Endothelial cell of umbilical vein (primary cell): ENCODE measurements at regions not wholly inside any gene's neighbourhood (a gene's known extent, or its start where the extent isn't known, plus 50 kb on each side); places are given as distances from the start of the nearest gene placed in this dataset.
A peak's percentile ranks its signal among the peaks of the same experiment; 100 is the strongest.

ENCODE experiments used
- BruUV-seq: library from RNA; stranded (reverse); fragments of 400-500 nt; replicated peaks from 2 replicates; lab custom pipeline; 2021; lab: Mats Ljungman, UMichigan
- CTCF ChIA-PET: fragments of 300-600, 350-600 bp; sonication (Branson Sonifier 250); formaldehyde crosslinking; loops from one replicate; lab custom pipeline; 2021; ENCODE audit warnings: antibody characterized with exemption, inconsistent platforms; lab: Charles Lee
- POLR2A ChIA-PET: fragments of 300-600, 350-600 bp; sonication (Branson Sonifier 250); formaldehyde crosslinking; loops from one replicate; lab custom pipeline; 2021; ENCODE audit warnings: antibody characterized with exemption, inconsistent platforms; lab: Charles Lee
- DNase-seq: peaks from one replicate; pipeline ENCODE4 v3.0.0-alpha.2; 2011; ENCODE audit warnings: low read depth, low spot score
- FAIRE-seq: peaks from 2 replicates; lab custom pipeline; 2011; peaks lifted over from hg19 to GRCh38; lab: Jason Lieb, UNC
- H2AFZ ChIP-seq: 2 replicates; pipeline ENCODE4 v1.6.0; 2012; ENCODE audit warnings: low read depth, low read length, control low read depth, inconsistent platforms
- H3K27ac ChIP-seq: 2 replicates; pipeline ENCODE4 v1.5.1; 2011; ENCODE audit warnings: low read depth, mild to moderate bottlenecking, control low read depth, low read length, moderate library complexity; ENCODE audit not compliant: insufficient read depth
- H3K27me3 ChIP-seq, 2 experiments: 2 replicates each; pipeline versions ENCODE4 v1.6.0 to v1.6.1; 2011; ENCODE audit warnings: low read length in 2 of 2, mixed read lengths in 1 of 2; ENCODE audit not compliant: control insufficient read depth in 2 of 2, insufficient read depth in 2 of 2
- H3K36me3 ChIP-seq, 2 experiments: 2 replicates in 1 of 2; 3 replicates in 1 of 2; pipeline ENCODE4 v1.5.1; 2011; ENCODE audit warnings: low read length in 2 of 2, mild to moderate bottlenecking in 1 of 2, moderate library complexity in 1 of 2; ENCODE audit not compliant: control insufficient read depth in 2 of 2, insufficient read depth in 2 of 2; ENCODE audit errors: extremely low read depth in 1 of 2
- H3K4me1 ChIP-seq: 3 replicates; pipeline ENCODE4 v1.5.1; 2011; ENCODE audit warnings: mild to moderate bottlenecking, low read length; ENCODE audit not compliant: control insufficient read depth, insufficient read depth; ENCODE audit errors: extremely low read depth
- H3K4me2 ChIP-seq: 2 replicates; pipeline ENCODE4 v1.6.1; 2011; ENCODE audit warnings: low read length, control low read depth, mixed read lengths; ENCODE audit not compliant: insufficient read depth
- H3K4me3 ChIP-seq, 3 experiments: fragments of 200-600 bp in 1 of 3; sonication (generic), shearing (Covaris generic) in 1 of 3; replicated peaks in 1 of 3; 2 replicates each; pipeline ENCODE4 v1.5.1; 2011 to 2016; ENCODE audit warnings: control low read depth in 3 of 3, low read length in 3 of 3, mild to moderate bottlenecking in 2 of 3, inconsistent platforms in 1 of 3, low read depth in 1 of 3, moderate library complexity in 1 of 3; ENCODE audit not compliant: insufficient read depth in 1 of 3
- H3K79me2 ChIP-seq: 2 replicates; pipeline ENCODE4 v1.6.0; 2012; ENCODE audit warnings: low read length, inconsistent platforms; ENCODE audit not compliant: control insufficient read depth, insufficient read depth
- H3K9ac ChIP-seq: replicated peaks from 2 replicates; pipeline ENCODE3; 2011; ENCODE audit warnings: low read length, control low read depth; ENCODE audit not compliant: insufficient read depth; ENCODE audit errors: extremely low read depth
- H3K9me1 ChIP-seq: replicated peaks from 3 replicates; pipeline ENCODE4 v1.6.0; 2011; ENCODE audit warnings: mild to moderate bottlenecking, low read length; ENCODE audit not compliant: control insufficient read depth, insufficient read depth; ENCODE audit errors: extremely low read depth
- H3K9me3 ChIP-seq: replicated peaks from 2 replicates; pipeline ENCODE4 v1.5.1; 2012; ENCODE audit warnings: low read length, inconsistent platforms; ENCODE audit not compliant: control insufficient read depth, insufficient read depth
- H4K20me1 ChIP-seq: replicated peaks from 2 replicates; pipeline ENCODE3; 2011; ENCODE audit warnings: mild to moderate bottlenecking, low read length; ENCODE audit not compliant: control insufficient read depth, insufficient read depth; ENCODE audit errors: extremely low read depth
- CTCF ChIP-seq, 2 donors: IDR thresholded peaks; 1 replicate in 1 of 2; 2 replicates in 1 of 2; pipeline ENCODE4 v1.5.1; 2011; ENCODE audit warnings: low read length in 2 of 2, mild to moderate bottlenecking in 2 of 2, moderate library complexity in 2 of 2, control low read depth in 1 of 2, inconsistent platforms in 1 of 2, low read depth in 1 of 2; ENCODE audit not compliant: insufficient read depth in 1 of 2; ENCODE audit errors: extremely low read depth in 1 of 2
- EZH2 ChIP-seq: IDR thresholded peaks from 2 replicates; pipeline ENCODE4 v1.6.1; 2012; ENCODE audit warnings: borderline replicate concordance, low read depth, mild to moderate bottlenecking, moderate library complexity, low read length, inconsistent platforms; ENCODE audit not compliant: severe bottlenecking
- FOS ChIP-seq: IDR thresholded peaks from 2 replicates; pipeline ENCODE4 v1.6.1; 2011; ENCODE audit warnings: mild to moderate bottlenecking, low read length, moderate library complexity, borderline replicate concordance; ENCODE audit not compliant: insufficient read depth
- GATA2 ChIP-seq: IDR thresholded peaks from 2 replicates; pipeline ENCODE4 v1.7.0; 2011; ENCODE audit warnings: low read depth, mild to moderate bottlenecking, moderate library complexity, mixed read lengths, low read length; ENCODE audit not compliant: insufficient read length, insufficient read depth
- JUN ChIP-seq: IDR thresholded peaks from 2 replicates; pipeline ENCODE4 v1.6.1; 2011; ENCODE audit warnings: borderline replicate concordance, low read depth; ENCODE audit not compliant: insufficient read length, insufficient read depth
- POLR2AphosphoS5 ChIP-seq: IDR thresholded peaks from 2 replicates; pipeline ENCODE4 v1.6.1; 2012; ENCODE audit warnings: low read depth, mild to moderate bottlenecking, control low read depth, low read length, moderate library complexity; ENCODE audit not compliant: insufficient read depth
- dilution Hi-C: fragments of 300-500 bp; cut with MboI; formaldehyde crosslinking; loops from one replicate; pipeline ENCODE4 v1.15.0; 2019; ENCODE audit warnings: low sequenced_read_pairs; ENCODE audit not compliant: extremely low pct_ligation_motif_present
- intact Hi-C: fragments of 100-400 bp; cut with micrococcal nuclease; formaldehyde crosslinking; loops from one replicate; pipeline ENCODE4 v1.10.0; 2022

- POLR2A ChIA-PET = no interaction called here
- Histone ChIP-seq H3K9ac (no peak overlapping the region), H2AFZ (peak overlapping the region; percentile 40), H3K9me1 (no peaks in the 10 kb centered on the region), H3K79me2 (no peaks in the 10 kb centered on the region), H3K36me3 (no peaks in the 10 kb centered on the region), H3K27me3 (no peaks in the 10 kb centered on the region), H3K9me3 (no peaks in the 10 kb centered on the region), H3K4me3 (no peak overlapping the region), H3K27ac (peak overlapping the region; percentile 8), H4K20me1 (no peaks in the 10 kb centered on the region), H3K4me2 (peak overlapping the region; percentile 59), H3K4me1 (peaks cover 24% of the 10 kb centered on the region)
- no TSS peak for BruUV-seq
- intact Hi-C loops (loop anchor here (1.0 to 10.0 kb wide), 2 partner anchors 85 to 653 kb away; no protein-coding TSS in a partner anchor), dilution Hi-C loops (no loop called here)
- TF ChIP-seq POLR2AphosphoS5 (peak; percentile 23), FOS (peak; percentile 64), GATA2 (peak; percentile 58), JUN (peak; percentile 42), EZH2 (no peak), CTCF (IDR thresholded peaks at IDR 0.05; ENCODE audit: extremely low read depth in 1 of 2, insufficient read depth in 1 of 2, low read depth in 1 of 2, low read length in 2 of 2) (no peak)
- CTCF ChIA-PET = interaction anchor here (1.5 kb wide), 1 partner anchor 257 kb away, joined by 3 read pairs; no protein-coding TSS in a partner anchor
- DNase-seq (peak; percentile 40), FAIRE-seq (peak; percentile 88)
Observed at GRCh38 chr7:15977663-15978062, 291.2 kb upstream of the MEOX2 start.
